ENCODE measurements at regions not wholly inside any gene's neighbourhood (a gene's known extent, or its start where the extent isn't known, plus 50 kb on each side); places are given as distances from the start of the nearest gene placed in this dataset.

DNA sequence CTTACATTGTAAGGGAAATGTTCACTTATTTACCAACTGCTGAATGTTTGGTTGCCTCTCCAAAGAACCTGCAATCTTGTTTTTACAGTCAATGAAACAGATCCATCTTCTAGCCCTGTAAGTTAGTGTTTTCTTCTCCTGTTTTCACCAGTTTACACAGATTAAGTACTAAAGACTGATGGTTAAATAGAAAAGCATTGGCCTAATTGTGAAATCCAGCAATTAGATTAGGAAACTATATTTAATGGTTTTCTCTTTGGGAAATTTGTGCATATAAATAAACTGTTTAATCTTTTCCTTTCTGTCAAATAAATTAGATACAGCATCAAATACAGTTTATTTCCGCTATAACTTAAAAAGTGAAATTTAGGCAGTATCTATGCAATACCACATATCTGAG, 247.9 kb upstream of the MEF2C start:
- H4K91ac ChIP-seq (ENCODE audit: insufficient read depth, low read depth, low read length), result no peak overlapping the region
- ATAC-seq (ENCODE audit: low read depth), result no peak
- no peaks in the 10 kb centered on the region for H3K79me1 ChIP-seq (ENCODE audit: low read depth in 1 of 2, low read length in 2 of 2)
- H2AFZ ChIP-seq (replicated peaks; ENCODE audit: low read length, poor library complexity), result no peak overlapping the region
- dilution Hi-C loops (cut with HindIII; ENCODE audit: low sequenced_read_pairs, unreplicated experiment), result no loop called here
- no peaks in the 10 kb centered on the region; the same call in 1 of the 2 replicates for H3K27me3 ChIP-seq (ENCODE audit: control insufficient read depth, insufficient read depth, low read length)
- CTCF ChIA-PET, result no interaction called here
- no peak overlapping the region for H2AK5ac ChIP-seq (ENCODE audit: low read depth, low read length)
- no peak overlapping the region for H3K56ac ChIP-seq (ENCODE audit: extremely low read depth, insufficient read depth, low read length)
- H2BK15ac ChIP-seq (ENCODE audit: low read depth, low read length), result no peak overlapping the region
- no peak overlapping the region for H3K23ac ChIP-seq (ENCODE audit: low read depth, low read length)
- H2BK5ac ChIP-seq (ENCODE audit: low read depth, low read length, poor library complexity, severe bottlenecking), result no peak overlapping the region
- no peak overlapping the region for H2BK120ac ChIP-seq (ENCODE audit: low read depth, low read length)
- H3K4me3 ChIP-seq (ENCODE audit: insufficient read depth, low read depth, low read length), result no peak overlapping the region
- no peaks in the 10 kb centered on the region for H3K36me3 ChIP-seq (ENCODE audit: control insufficient read depth, insufficient read depth, low read length)
- H4K5ac ChIP-seq (ENCODE audit: low read depth, low read length), result no peak overlapping the region
- no peak overlapping the region for H3K9ac ChIP-seq (ENCODE audit: low read depth, low read length)
- no CpG with 5 or more reads among the region's 1 CpG for WGBS, 2 experiments (ENCODE audit: extremely low coverage in 2 of 2, insufficient read length in 1 of 2)
- no peak overlapping the region for H3K4ac ChIP-seq (ENCODE audit: low read depth, low read length)
- H3K27ac ChIP-seq (ENCODE audit: insufficient read depth, low read length), result no peak overlapping the region
- POLR2A ChIA-PET (ENCODE audit: unreplicated experiment), result no interaction called here
- DNase-seq, result no peak
- no peaks in the 10 kb centered on the region for H3K4me1 ChIP-seq (ENCODE audit: control insufficient read depth, insufficient read depth, low read length)
- intact Hi-C loops (cut with micrococcal nuclease), result no loop called here
- H2AK9ac ChIP-seq (replicated peaks; ENCODE audit: low read depth, low read length, poor library complexity), result no peak overlapping the region
- BruUV-seq (replicated peaks), result no TSS peak
- no peak overlapping the region for H3K18ac ChIP-seq (ENCODE audit: low read depth, low read length)
- H4K8ac ChIP-seq (ENCODE audit: low read depth in 2 of 2, low read length in 2 of 2), result no peak overlapping the region
- no peak overlapping the region for H2BK20ac ChIP-seq (ENCODE audit: low read depth, low read length)
- H3K14ac ChIP-seq (replicated peaks; ENCODE audit: low read depth, low read length), result no peak overlapping the region
- H4K20me1 ChIP-seq (ENCODE audit: insufficient read depth, low read length), result no peaks in the 10 kb centered on the region
- H3K9me3 ChIP-seq (ENCODE audit: control insufficient read depth, insufficient read depth, low read length), result no peaks in the 10 kb centered on the region
- no peak overlapping the region for H3K4me2 ChIP-seq (ENCODE audit: low read depth, low read length)
- no peaks in the 10 kb centered on the region for H3K9me1 ChIP-seq (ENCODE audit: insufficient read depth, low read length)
- in situ Hi-C loops (cut with MboI; ENCODE audit: low sequenced_read_pairs), result no loop called here
- no peak for TF ChIP-seq FOS (IDR thresholded peaks at IDR 0.05; ENCODE audit: low read depth, low read length)
